ENCODE measurements at regions not wholly inside any gene's neighbourhood (a gene's known extent, or its start where the extent isn't known, plus 50 kb on each side); places are given as distances from the start of the nearest gene placed in this dataset.

DNA sequence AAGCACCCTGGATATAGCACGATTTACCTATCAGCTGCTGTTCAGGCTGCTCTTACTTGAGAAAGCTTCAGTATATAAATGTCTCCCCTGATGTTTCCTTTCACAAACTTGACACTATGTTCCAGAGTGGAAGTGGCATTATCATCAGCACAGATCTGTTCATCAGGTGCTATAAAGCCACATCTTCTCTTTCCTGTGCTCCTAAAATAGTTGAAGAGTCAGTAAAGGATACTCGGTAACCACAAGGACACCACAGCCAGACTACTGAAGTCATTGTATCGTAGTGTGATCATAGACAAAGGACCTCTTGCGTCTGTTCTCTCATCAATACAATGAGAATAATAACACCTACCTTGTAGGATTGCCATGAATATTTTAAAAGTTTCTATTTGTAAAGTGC lies 841.0 kb upstream of the CELF4 start:
- no peaks in the 10 kb centered on the region for H3K9me3 ChIP-seq (ENCODE audit: low read length)
- no peak overlapping the region for H3K9ac ChIP-seq (ENCODE audit: low read length)
- H3K36me3 ChIP-seq (ENCODE audit: low read depth, low read length): no peaks in the 10 kb centered on the region
- no peak overlapping the region for H2AFZ ChIP-seq (ENCODE audit: low read length)
- no peaks in the 10 kb centered on the region for H3F3A ChIP-seq (ENCODE audit: low read length, unreplicated experiment)
- TF ChIP-seq EZH2 (IDR thresholded peaks at IDR 0.05; ENCODE audit: low read length, unreplicated experiment) (no peak), EZH2phosphoT487 (IDR thresholded peaks at IDR 0.05; ENCODE audit: borderline replicate concordance, low read length) (no peak)
- TF ChIP-seq, protein P1, sequence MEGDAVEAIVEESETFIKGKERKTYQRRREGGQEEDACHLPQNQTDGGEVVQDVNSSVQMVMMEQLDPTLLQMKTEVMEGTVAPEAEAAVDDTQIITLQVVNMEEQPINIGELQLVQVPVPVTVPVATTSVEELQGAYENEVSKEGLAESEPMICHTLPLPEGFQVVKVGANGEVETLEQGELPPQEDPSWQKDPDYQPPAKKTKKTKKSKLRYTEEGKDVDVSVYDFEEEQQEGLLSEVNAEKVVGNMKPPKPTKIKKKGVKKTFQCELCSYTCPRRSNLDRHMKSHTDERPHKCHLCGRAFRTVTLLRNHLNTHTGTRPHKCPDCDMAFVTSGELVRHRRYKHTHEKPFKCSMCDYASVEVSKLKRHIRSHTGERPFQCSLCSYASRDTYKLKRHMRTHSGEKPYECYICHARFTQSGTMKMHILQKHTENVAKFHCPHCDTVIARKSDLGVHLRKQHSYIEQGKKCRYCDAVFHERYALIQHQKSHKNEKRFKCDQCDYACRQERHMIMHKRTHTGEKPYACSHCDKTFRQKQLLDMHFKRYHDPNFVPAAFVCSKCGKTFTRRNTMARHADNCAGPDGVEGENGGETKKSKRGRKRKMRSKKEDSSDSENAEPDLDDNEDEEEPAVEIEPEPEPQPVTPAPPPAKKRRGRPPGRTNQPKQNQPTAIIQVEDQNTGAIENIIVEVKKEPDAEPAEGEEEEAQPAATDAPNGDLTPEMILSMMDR (conservative IDR thresholded peaks at IDR 0.05; ENCODE audit: low read depth, low read length): no peak
- intact Hi-C loops (cut with micrococcal nuclease): no loop called here
- no peak overlapping the region for H3K4me2 ChIP-seq (ENCODE audit: low read length)
- no peaks in the 10 kb centered on the region for H3K4me1 ChIP-seq (ENCODE audit: insufficient read depth, low read length)
- H3K27me3 ChIP-seq (ENCODE audit: low read length): no peaks in the 10 kb centered on the region
- H3K9me2 ChIP-seq (replicated peaks; ENCODE audit: low read length): no peaks in the 10 kb centered on the region
- H3K27ac ChIP-seq (ENCODE audit: low read length): no peak overlapping the region
- CTCF ChIA-PET: no interaction called here
- no peak overlapping the region for H3K4me3 ChIP-seq (ENCODE audit: low read length)
- H3K79me2 ChIP-seq (ENCODE audit: low read length): no peaks in the 10 kb centered on the region
- no peaks in the 10 kb centered on the region for H4K20me1 ChIP-seq (ENCODE audit: low read length)
- no peak for DNase-seq
- BruUV-seq (replicated peaks): no TSS peak
- POLR2A ChIA-PET (ENCODE audit: unreplicated experiment): no interaction called here
- no peak for ATAC-seq

DNA sequence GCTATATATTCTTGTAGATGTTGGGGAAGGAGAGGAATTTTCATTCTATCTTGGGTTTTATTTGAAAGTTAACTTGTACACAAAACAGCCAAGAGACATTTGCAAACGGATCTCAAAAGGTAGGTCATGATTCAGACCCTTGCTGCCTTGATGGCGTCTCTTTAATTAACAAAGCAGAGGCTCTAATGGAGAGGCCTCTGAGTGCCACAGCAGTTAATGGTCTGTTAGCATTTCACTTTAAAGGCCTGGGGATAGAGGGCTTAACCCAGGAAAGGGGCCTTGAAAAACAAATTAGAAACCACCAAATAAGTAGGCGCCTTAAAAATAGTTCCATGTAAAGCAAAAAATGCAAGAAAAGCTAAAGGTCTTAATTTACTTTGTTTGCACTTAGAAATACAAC lies 836.9 kb upstream of the CELF4 start:
- ATAC-seq (no peak), DNase-seq (no peak)
- Histone ChIP-seq H3K9ac (ENCODE audit: low read length) (no peak overlapping the region), H3K4me2 (ENCODE audit: low read length) (no peak overlapping the region), H3K27me3 (ENCODE audit: low read length) (no peaks in the 10 kb centered on the region), H3K79me2 (ENCODE audit: low read length) (no peaks in the 10 kb centered on the region), H2AFZ (ENCODE audit: low read length) (no peak overlapping the region), H3K4me3 (ENCODE audit: low read length) (no peak overlapping the region), H3K27ac (ENCODE audit: low read length) (no peak overlapping the region), H3K4me1 (ENCODE audit: insufficient read depth, low read length) (no peaks in the 10 kb centered on the region), H4K20me1 (ENCODE audit: low read length) (no peaks in the 10 kb centered on the region), H3K9me3 (ENCODE audit: low read length) (no peaks in the 10 kb centered on the region), H3K36me3 (ENCODE audit: low read depth, low read length) (no peaks in the 10 kb centered on the region), H3F3A (ENCODE audit: low read length, unreplicated experiment) (no peaks in the 10 kb centered on the region), H3K9me2 (replicated peaks; ENCODE audit: low read length) (no peaks in the 10 kb centered on the region)
- ChIA-PET POLR2A (ENCODE audit: unreplicated experiment) (no interaction called here), CTCF (no interaction called here)
- intact Hi-C loops (cut with micrococcal nuclease): no loop called here
- no TSS peak for BruUV-seq (replicated peaks)
- TF ChIP-seq EZH2 (IDR thresholded peaks at IDR 0.05; ENCODE audit: low read length, unreplicated experiment): no peak
- TF ChIP-seq, protein P1 (conservative IDR thresholded peaks at IDR 0.05; ENCODE audit: low read depth, low read length): no peak
- no peak for TF ChIP-seq EZH2phosphoT487 (IDR thresholded peaks at IDR 0.05; ENCODE audit: borderline replicate concordance, low read length)

DNA sequence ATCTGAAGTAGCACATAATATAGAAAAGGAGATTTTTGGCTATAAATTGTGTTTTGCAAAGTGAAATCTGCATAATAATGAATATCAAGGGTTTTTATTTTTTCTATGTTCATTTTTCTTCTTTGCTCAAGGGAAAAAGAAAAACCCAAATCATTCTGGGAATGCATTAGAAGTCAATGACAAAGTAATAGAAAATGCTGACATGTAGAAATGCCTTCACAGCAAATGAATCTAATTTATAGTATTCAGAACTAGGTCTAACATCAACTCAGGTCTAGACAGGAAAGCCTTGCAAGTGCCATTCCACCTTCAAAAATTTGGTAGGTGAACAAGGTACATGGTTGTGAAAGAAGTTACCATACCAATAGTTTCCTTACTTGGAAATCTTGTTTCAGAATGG lies 831.5 kb upstream of the CELF4 start:
- Histone ChIP-seq H3K9me2 (replicated peaks; ENCODE audit: low read length) (no peaks in the 10 kb centered on the region), H3K9ac (ENCODE audit: low read length) (no peak overlapping the region), H3K27me3 (ENCODE audit: low read length) (no peaks in the 10 kb centered on the region), H3K9me3 (ENCODE audit: low read length) (no peaks in the 10 kb centered on the region), H3K36me3 (ENCODE audit: low read depth, low read length) (no peaks in the 10 kb centered on the region), H3K4me2 (ENCODE audit: low read length) (no peak overlapping the region), H3K79me2 (ENCODE audit: low read length) (no peaks in the 10 kb centered on the region), H4K20me1 (ENCODE audit: low read length) (no peaks in the 10 kb centered on the region), H2AFZ (ENCODE audit: low read length) (no peak overlapping the region), H3F3A (ENCODE audit: low read length, unreplicated experiment) (no peaks in the 10 kb centered on the region), H3K27ac (ENCODE audit: low read length) (no peak overlapping the region), H3K4me3 (ENCODE audit: low read length) (no peak overlapping the region), H3K4me1 (ENCODE audit: insufficient read depth, low read length) (no peaks in the 10 kb centered on the region)
- BruUV-seq (replicated peaks): no TSS peak
- no peak for ATAC-seq
- no peak for DNase-seq
- ChIA-PET CTCF (no interaction called here), POLR2A (ENCODE audit: unreplicated experiment) (no interaction called here)
- TF ChIP-seq, protein P1 (conservative IDR thresholded peaks at IDR 0.05; ENCODE audit: low read depth, low read length): no peak
- TF ChIP-seq EZH2phosphoT487 (IDR thresholded peaks at IDR 0.05; ENCODE audit: borderline replicate concordance, low read length) (no peak), EZH2 (IDR thresholded peaks at IDR 0.05; ENCODE audit: low read length, unreplicated experiment) (no peak)
- intact Hi-C loops (cut with micrococcal nuclease): no loop called here
